Ascending aorta (tissue), 2 donors: ENCODE measurements at regions not wholly inside any gene's neighbourhood (a gene's known extent, or its start where the extent isn't known, plus 50 kb on each side); places are given as distances from the start of the nearest gene placed in this dataset.

Experiments used
- DNase-seq, 2 donors: peaks; one replicate each; pipeline ENCODE4 v3.0.0-alpha.2; 2019; ENCODE audit warnings: low spot score in 2 of 2
- H3K27ac ChIP-seq, 2 donors: fragments of 200-600 bp; sonication (generic); one replicate each; pipeline ENCODE4 v1.5.1; 2016 to 2017; ENCODE audit warnings: mild to moderate bottlenecking in 1 of 2
- H3K27me3 ChIP-seq: fragments of 200-600 bp; sonication (generic); one replicate; pipeline ENCODE4 v1.5.1; 2017
- H3K36me3 ChIP-seq, 2 donors: fragments of 200-600 bp; sonication (generic); one replicate each; pipeline ENCODE4 v1.5.1; 2016
- H3K4me1 ChIP-seq, 2 donors: fragments of 200-600 bp; sonication (generic); one replicate each; pipeline ENCODE4 v1.5.1; 2016 to 2017; ENCODE audit warnings: mild to moderate bottlenecking in 1 of 2
- H3K4me3 ChIP-seq, 2 donors: fragments of 200-600 bp; sonication (generic); one replicate each; pipeline ENCODE4 v1.5.1; 2016 to 2017; ENCODE audit warnings: mild to moderate bottlenecking in 1 of 2
- H3K9me3 ChIP-seq, 2 donors: fragments of 200-600 bp; sonication (generic); one replicate each; pipeline ENCODE4 v1.5.1; 2016
- intact Hi-C: fragments of 100-400 bp; cut with DNase I; formaldehyde crosslinking; loops from one replicate; pipeline ENCODE4 v1.15.1; 2023
- TF ChIP-seq, protein P1 (sequence below), 3 experiments: fragments of 200-600 bp in 2 of 3; fragments of 450-650 bp in 1 of 3; sonication (generic) in 2 of 3; IDR thresholded peaks; one replicate each; pipeline ENCODE4 v1.5.1; 2016 to 2019; ENCODE audit warnings: antibody characterized with exemption in 3 of 3, mild to moderate bottlenecking in 1 of 3, moderate library complexity in 1 of 3

DNA sequence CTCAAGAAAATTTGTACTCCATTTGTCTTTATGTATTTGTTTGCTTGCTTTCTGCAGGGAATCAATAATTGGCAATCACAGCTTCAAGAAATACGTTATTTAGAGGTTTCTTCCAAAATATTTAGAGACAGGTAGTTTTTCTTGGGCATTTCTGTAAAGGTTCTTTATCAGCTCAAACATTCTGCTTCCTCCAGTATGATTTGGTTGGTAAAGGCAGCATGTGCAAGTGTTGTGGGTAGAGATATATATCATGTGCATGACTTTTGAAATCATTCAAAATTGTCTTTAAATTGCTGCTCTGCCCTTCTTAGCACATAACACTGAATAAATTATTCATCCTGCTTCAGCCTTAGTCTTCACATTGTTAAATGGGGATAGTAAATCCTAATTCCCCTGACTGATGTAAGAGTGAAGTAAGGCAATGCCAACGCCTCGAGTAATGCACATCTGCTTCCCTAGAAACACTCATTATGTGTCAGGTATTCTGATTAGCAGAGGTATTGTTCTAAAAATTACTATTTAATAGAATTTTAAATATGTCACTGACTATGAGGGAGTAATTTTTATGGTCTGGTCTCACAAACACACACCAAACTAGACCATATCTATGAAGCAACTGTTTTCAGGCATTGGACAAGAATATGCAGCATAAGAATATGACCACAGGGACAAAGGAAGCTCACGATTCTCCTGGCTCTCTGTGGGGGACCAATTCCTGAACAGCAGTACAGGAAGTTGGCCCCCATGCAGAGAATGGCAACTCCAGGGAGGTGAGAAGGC is 77.3 kb upstream of the AKR1E2 start:
- Histone ChIP-seq H3K36me3 (no peaks in the 10 kb centered on the region), H3K4me3 (no peak overlapping the region), H3K27me3 (no peaks in the 10 kb centered on the region), H3K27ac (no peak overlapping the region), H3K9me3 (no peaks in the 10 kb centered on the region), H3K4me1 (no peaks in the 10 kb centered on the region)
- DNase-seq: no peak
- TF ChIP-seq, protein P1, sequence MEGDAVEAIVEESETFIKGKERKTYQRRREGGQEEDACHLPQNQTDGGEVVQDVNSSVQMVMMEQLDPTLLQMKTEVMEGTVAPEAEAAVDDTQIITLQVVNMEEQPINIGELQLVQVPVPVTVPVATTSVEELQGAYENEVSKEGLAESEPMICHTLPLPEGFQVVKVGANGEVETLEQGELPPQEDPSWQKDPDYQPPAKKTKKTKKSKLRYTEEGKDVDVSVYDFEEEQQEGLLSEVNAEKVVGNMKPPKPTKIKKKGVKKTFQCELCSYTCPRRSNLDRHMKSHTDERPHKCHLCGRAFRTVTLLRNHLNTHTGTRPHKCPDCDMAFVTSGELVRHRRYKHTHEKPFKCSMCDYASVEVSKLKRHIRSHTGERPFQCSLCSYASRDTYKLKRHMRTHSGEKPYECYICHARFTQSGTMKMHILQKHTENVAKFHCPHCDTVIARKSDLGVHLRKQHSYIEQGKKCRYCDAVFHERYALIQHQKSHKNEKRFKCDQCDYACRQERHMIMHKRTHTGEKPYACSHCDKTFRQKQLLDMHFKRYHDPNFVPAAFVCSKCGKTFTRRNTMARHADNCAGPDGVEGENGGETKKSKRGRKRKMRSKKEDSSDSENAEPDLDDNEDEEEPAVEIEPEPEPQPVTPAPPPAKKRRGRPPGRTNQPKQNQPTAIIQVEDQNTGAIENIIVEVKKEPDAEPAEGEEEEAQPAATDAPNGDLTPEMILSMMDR (IDR thresholded peaks at IDR 0.05): no peak
- intact Hi-C loops: no loop called here

DNA sequence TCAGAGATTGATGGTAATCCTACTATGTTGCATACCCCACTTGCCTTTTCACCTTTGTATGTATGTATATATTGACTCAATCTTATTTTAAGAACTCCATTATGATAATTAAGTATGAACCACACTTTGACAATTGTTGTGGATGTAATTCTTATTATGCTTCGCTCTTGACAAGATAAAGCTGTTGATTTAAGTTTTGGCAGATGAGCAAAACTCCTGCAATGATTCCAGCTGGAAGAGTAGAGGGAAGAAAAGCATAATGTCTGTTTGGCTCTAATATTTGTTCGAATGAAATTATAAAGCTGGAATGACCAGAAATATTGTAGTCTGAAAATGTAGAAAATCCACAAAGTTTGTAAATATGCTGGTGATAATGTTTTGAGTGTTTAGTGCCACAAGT is 83.8 kb upstream of the AKR1E2 start:
- H3K4me3 ChIP-seq: no peak overlapping the region
- intact Hi-C loops: no loop called here
- no peaks in the 10 kb centered on the region for H3K4me1 ChIP-seq
- DNase-seq: no peak
- no peak overlapping the region for H3K27ac ChIP-seq
- H3K36me3 ChIP-seq: no peaks in the 10 kb centered on the region
- TF ChIP-seq, protein P1 (IDR thresholded peaks at IDR 0.05): no peak
- H3K27me3 ChIP-seq: no peaks in the 10 kb centered on the region
- H3K9me3 ChIP-seq: no peaks in the 10 kb centered on the region

DNA sequence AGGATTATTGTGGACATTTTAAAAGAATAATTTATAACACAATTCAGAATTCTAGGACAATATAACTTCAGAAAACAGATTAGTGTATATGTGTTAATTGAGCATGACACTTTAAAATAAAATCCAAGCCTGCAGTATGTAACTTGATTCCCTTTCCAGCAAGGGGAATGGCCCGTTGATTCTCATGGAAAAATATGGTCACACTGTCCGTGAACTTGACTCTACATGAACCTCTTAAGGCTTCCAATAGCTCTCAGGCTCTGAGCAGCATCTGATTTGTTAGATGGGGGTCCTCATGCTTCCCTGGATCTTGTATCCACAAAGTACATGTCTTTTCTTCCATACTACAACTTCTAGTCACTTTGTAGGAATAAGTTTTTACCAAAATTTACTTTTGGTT is 85.5 kb upstream of the AKR1E2 start:
- Histone ChIP-seq H3K9me3 (no peaks in the 10 kb centered on the region), H3K27ac (no peak overlapping the region), H3K4me3 (no peak overlapping the region), H3K27me3 (no peaks in the 10 kb centered on the region), H3K4me1 (no peaks in the 10 kb centered on the region), H3K36me3 (no peaks in the 10 kb centered on the region)
- TF ChIP-seq, protein P1 (IDR thresholded peaks at IDR 0.05): no peak
- intact Hi-C loops: no loop called here
- DNase-seq: no peak

DNA sequence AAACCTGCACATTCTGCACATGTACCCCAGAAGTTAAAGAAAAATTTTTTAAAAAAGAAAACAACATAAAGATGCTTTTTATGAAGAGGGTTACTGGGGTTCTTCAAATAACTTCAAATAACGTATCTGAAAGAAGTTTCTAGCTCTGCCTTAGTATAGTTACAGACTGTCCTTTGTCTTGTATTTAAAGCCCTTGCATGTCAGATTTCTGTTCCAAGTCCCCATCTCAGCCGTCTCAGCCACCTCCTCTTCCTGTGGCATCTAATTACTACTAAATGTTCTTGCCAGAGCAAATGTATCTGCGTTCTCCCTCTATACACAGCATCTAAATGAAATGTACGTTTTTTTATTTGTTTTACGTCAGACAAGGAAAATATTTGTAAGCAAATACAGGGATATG is 89.4 kb upstream of the AKR1E2 start:
- Histone ChIP-seq H3K36me3 (no peaks in the 10 kb centered on the region), H3K27me3 (no peaks in the 10 kb centered on the region), H3K9me3 (no peaks in the 10 kb centered on the region), H3K27ac (no peak overlapping the region), H3K4me1 (no peaks in the 10 kb centered on the region), H3K4me3 (no peak overlapping the region)
- TF ChIP-seq, protein P1 (IDR thresholded peaks at IDR 0.05): no peak
- intact Hi-C loops: no loop called here
- no peak for DNase-seq

DNA sequence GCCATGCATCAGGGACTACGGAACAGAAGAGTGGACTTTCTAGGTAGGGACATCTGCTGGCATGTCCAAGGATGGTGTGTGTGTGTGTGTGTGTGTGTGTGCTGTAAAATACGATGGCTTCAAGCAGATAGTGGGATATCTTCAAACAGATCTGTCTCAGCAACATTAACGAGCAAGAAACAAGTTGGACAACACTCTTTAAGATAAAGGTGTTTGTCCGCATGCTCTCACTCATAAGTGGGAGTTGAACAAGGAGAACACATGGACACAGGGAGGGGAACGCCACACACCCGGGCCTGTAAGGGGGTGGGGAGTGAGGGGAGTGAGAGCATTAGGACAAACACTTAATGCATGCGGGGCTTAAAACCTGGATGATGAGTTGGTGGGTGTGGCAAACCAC is 89.8 kb upstream of the AKR1E2 start:
- Histone ChIP-seq H3K27ac (no peak overlapping the region), H3K36me3 (no peaks in the 10 kb centered on the region), H3K9me3 (no peaks in the 10 kb centered on the region), H3K27me3 (no peaks in the 10 kb centered on the region), H3K4me1 (no peaks in the 10 kb centered on the region), H3K4me3 (no peak overlapping the region)
- intact Hi-C loops: no loop called here
- DNase-seq: no peak
- TF ChIP-seq, protein P1 (IDR thresholded peaks at IDR 0.05): no peak

DNA sequence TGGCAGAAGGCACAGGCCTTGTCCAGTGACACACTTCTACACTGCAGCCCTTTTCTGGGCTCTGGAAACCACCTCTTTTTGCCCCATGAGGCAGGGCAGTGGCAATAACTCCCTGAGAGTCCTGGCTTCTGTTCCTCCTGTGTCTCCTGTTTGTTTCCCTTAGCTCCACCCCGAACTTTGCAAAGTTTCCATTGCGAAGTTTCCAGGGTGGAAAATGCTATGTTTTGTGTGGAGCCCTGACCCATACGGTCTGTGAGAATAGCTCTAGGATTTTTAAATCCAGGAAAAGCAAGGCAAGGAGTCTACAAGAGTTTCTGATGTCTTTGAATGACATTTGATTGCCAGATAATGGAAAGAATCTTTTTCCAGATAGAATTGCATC is 92.2 kb upstream of the AKR1E2 start:
- no peak overlapping the region for H3K27ac ChIP-seq
- H3K4me1 ChIP-seq: no peaks in the 10 kb centered on the region
- no peaks in the 10 kb centered on the region for H3K9me3 ChIP-seq
- TF ChIP-seq, protein P1 (IDR thresholded peaks at IDR 0.05): no peak
- intact Hi-C loops: no loop called here
- H3K27me3 ChIP-seq: no peaks in the 10 kb centered on the region
- H3K4me3 ChIP-seq: no peak overlapping the region
- DNase-seq: no peak
- no peaks in the 10 kb centered on the region for H3K36me3 ChIP-seq
